ENCODE measurements at regions not wholly inside any gene's neighbourhood (a gene's known extent, or its start where the extent isn't known, plus 50 kb on each side); places are given as distances from the start of the nearest gene placed in this dataset.

DNA sequence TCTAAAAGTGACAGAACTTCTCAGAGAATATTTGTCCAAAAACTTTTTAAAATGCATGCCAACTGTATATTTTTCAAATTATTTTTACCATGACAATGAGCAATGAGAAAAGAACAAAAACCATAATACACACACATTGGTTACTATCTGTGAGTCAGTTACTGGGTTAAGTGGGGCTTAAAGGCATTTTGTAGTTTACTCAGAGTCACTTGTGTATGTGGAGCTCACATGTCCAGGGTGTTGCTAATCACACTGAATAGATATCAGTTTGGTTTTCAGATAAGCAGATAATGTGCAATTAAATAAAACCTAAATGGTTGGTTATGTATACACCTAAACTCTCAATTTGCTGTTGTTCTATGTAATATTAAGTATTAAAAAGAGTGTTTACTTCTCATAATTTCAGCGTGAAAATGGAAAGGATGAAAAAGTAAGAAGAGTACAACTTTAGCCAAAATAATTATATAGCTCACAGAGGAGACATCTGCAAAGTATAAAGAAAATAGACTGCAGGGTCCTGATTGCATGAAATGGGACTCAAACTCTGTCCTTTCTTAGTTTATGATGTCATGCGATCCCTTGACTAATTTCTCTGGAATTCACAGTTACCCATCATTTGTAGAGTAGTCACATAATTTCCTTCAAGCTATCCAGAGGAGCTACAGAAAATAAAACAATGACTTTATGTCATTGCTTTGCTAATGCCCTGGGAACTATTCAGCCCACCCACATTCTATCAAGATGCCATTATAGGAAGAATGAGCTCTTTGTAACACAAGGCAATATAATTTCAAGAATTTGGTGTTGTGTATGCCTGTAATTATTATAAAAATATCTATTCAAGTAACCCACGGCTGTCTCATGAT lies 388.0 kb upstream of the ZNF608 start:
- no peak for TF ChIP-seq EZH2 (IDR thresholded peaks at IDR 0.05; ENCODE audit: low read length, unreplicated experiment)
- TF ChIP-seq, protein P1, sequence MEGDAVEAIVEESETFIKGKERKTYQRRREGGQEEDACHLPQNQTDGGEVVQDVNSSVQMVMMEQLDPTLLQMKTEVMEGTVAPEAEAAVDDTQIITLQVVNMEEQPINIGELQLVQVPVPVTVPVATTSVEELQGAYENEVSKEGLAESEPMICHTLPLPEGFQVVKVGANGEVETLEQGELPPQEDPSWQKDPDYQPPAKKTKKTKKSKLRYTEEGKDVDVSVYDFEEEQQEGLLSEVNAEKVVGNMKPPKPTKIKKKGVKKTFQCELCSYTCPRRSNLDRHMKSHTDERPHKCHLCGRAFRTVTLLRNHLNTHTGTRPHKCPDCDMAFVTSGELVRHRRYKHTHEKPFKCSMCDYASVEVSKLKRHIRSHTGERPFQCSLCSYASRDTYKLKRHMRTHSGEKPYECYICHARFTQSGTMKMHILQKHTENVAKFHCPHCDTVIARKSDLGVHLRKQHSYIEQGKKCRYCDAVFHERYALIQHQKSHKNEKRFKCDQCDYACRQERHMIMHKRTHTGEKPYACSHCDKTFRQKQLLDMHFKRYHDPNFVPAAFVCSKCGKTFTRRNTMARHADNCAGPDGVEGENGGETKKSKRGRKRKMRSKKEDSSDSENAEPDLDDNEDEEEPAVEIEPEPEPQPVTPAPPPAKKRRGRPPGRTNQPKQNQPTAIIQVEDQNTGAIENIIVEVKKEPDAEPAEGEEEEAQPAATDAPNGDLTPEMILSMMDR (conservative IDR thresholded peaks at IDR 0.05; ENCODE audit: low read depth, low read length), result no peak
- TF ChIP-seq EZH2phosphoT487 (IDR thresholded peaks at IDR 0.05; ENCODE audit: borderline replicate concordance, low read length), result no peak
